HepG2 (cell line): ENCODE measurements at regions not wholly inside any gene's neighbourhood (a gene's known extent, or its start where the extent isn't known, plus 50 kb on each side); places are given as distances from the start of the nearest gene placed in this dataset.

Experiments
- ATF1 ChIP-seq: IDR thresholded peaks from 2 replicates; pipeline ENCODE4 v1.6.1; 2016; ENCODE audit warnings: mild to moderate bottlenecking, control low read depth
- DDIT3 ChIP-seq: sonication (generic); formaldehyde crosslinking; IDR thresholded peaks from 2 replicates; pipeline ENCODE4 v1.4.0; 2020; ENCODE audit warnings: mild to moderate bottlenecking, missing genetic modification reagents
- HOXA9 ChIP-seq: sonication (generic); formaldehyde crosslinking; IDR thresholded peaks from 2 replicates; pipeline ENCODE4 v1.8.1; 2022; ENCODE audit warnings: missing genetic modification reagents, mild to moderate bottlenecking, moderate library complexity, borderline replicate concordance
- JUN ChIP-seq: sonication (generic); formaldehyde crosslinking; IDR thresholded peaks from 2 replicates; pipeline ENCODE4 v1.4.0; 2020; ENCODE audit warnings: mild to moderate bottlenecking, missing genetic modification reagents
- JUNB ChIP-seq: sonication (generic); formaldehyde crosslinking; IDR thresholded peaks from 2 replicates; pipeline ENCODE4 v1.8.0; 2022; ENCODE audit warnings: missing genetic modification reagents, mild to moderate bottlenecking, borderline replicate concordance
- KDM6A ChIP-seq: IDR thresholded peaks from 2 replicates; pipeline ENCODE4 v1.6.1; 2016; ENCODE audit warnings: low read depth
- MAZ ChIP-seq, 2 experiments: sonication (generic) in 1 of 2; formaldehyde crosslinking in 1 of 2; IDR thresholded peaks; 2 replicates each; pipeline versions ENCODE4 v1.5.0 to v1.6.1; 2012 to 2020; ENCODE audit warnings: low read depth in 2 of 2, mild to moderate bottlenecking in 2 of 2, borderline replicate concordance in 1 of 2, improper control_type of control experiment in 1 of 2, low read length in 1 of 2, missing genetic modification reagents in 1 of 2, moderate library complexity in 1 of 2
- MXI1 ChIP-seq: IDR thresholded peaks from 3 replicates; pipeline ENCODE4 v1.6.1; 2012; ENCODE audit warnings: low read depth, low read length, inconsistent platforms, borderline replicate concordance
- PBX3 ChIP-seq: sonication (generic); formaldehyde crosslinking; IDR thresholded peaks from 2 replicates; pipeline ENCODE4 v1.8.1; 2023; ENCODE audit warnings: missing genetic modification reagents, inconsistent platforms, borderline replicate concordance
- SMC3 ChIP-seq: IDR thresholded peaks from 2 replicates; pipeline ENCODE4 v1.6.1; 2011; ENCODE audit warnings: low read length, improper control_type of control experiment
- USF2 ChIP-seq, 2 experiments: sonication (generic) in 1 of 2; formaldehyde crosslinking in 1 of 2; IDR thresholded peaks; 2 replicates each; pipeline versions ENCODE4 v1.5.1 to v1.6.1; 2011 to 2020; ENCODE audit warnings: borderline replicate concordance in 1 of 2, low read depth in 1 of 2, low read length in 1 of 2, mild to moderate bottlenecking in 1 of 2, missing genetic modification reagents in 1 of 2, moderate library complexity in 1 of 2
- ZBTB14 ChIP-seq: sonication (generic); formaldehyde crosslinking; IDR thresholded peaks from 2 replicates; pipeline ENCODE4 v1.4.0; 2020; ENCODE audit warnings: missing genetic modification reagents
- ZBTB7B ChIP-seq: sonication (generic); formaldehyde crosslinking; IDR thresholded peaks from 2 replicates; pipeline ENCODE4 v1.4.0; 2020; ENCODE audit warnings: missing genetic modification reagents
- ZKSCAN1 ChIP-seq: fragments of 150-350 bp; IDR thresholded peaks from 2 replicates; pipeline ENCODE4 v1.6.1; 2014; ENCODE audit warnings: low read length
- ZNF253 ChIP-seq: sonication (generic); formaldehyde crosslinking; IDR thresholded peaks from 2 replicates; pipeline ENCODE4 v1.8.0; 2022; ENCODE audit warnings: mild to moderate bottlenecking, missing genetic modification reagents, borderline replicate concordance
- ZNF646 ChIP-seq: sonication (generic); formaldehyde crosslinking; IDR thresholded peaks from 2 replicates; pipeline ENCODE4 v1.9.0; 2021; ENCODE audit warnings: mild to moderate bottlenecking, missing genetic modification reagents

GRCh38 chr2:145800151-145801091 lies 1280.5 kb upstream of the ZEB2 start (continued):
- no peak for TF ChIP-seq ZBTB14 (CRISPR knock-in tag)
- peak; percentile 76 for TF ChIP-seq ATF1 (CRISPR knock-in tag)
- TF ChIP-seq SMC3: peak; percentile 46
- no peak for TF ChIP-seq USF2 (IDR thresholded peaks at IDR 0.05; ENCODE audit: low read depth, low read length)
- TF ChIP-seq USF2 (CRISPR knock-in tag; IDR thresholded peaks at IDR 0.05; ENCODE audit: borderline replicate concordance): no peak
- peak; percentile 93 for TF ChIP-seq KDM6A
- peak; percentile 97 for TF ChIP-seq ZBTB7B (CRISPR knock-in tag)
- no peak for TF ChIP-seq MAZ (IDR thresholded peaks at IDR 0.05; ENCODE audit: borderline replicate concordance, low read depth, low read length)
- no peak for TF ChIP-seq MAZ (CRISPR knock-in tag; IDR thresholded peaks at IDR 0.05; ENCODE audit: low read depth)
- TF ChIP-seq DDIT3 (CRISPR knock-in tag): peak; percentile 65; the same call in 1 of the 2 replicates
- TF ChIP-seq ZKSCAN1: peak; percentile 97
- TF ChIP-seq HOXA9 (CRISPR knock-in tag): peak; percentile 61; the same call in 1 of the 2 replicates
- TF ChIP-seq MXI1: peak; percentile 19; the same call in 1 of the 3 replicates
- no peak for TF ChIP-seq PBX3 (CRISPR knock-in tag)
- peak; percentile 82; the same call in 1 of the 2 replicates for TF ChIP-seq JUNB (CRISPR knock-in tag)
- peak; percentile 96 for TF ChIP-seq JUN
- TF ChIP-seq ZNF646 (CRISPR knock-in tag): peak; percentile 91
- no peak for TF ChIP-seq ZNF253 (CRISPR knock-in tag)
